IMR-90 (cell line): ENCODE measurements at regions not wholly inside any gene's neighbourhood (a gene's known extent, or its start where the extent isn't known, plus 50 kb on each side); places are given as distances from the start of the nearest gene placed in this dataset.

Experiments used
- ATAC-seq: fragments of 200-7000 bp; cut with Tn5 transposase; 2 replicates; pipeline ENCODE4 v1.9.1; 2020; ENCODE audit warnings: low read depth, mild to moderate bottlenecking, moderate library complexity
- BruUV-seq: library from RNA; stranded (reverse); fragments of 400-500 nt; replicated peaks from 2 replicates; lab custom pipeline; 2021; lab: Mats Ljungman, UMichigan
- CTCF ChIA-PET: fragments of 300-600 bp; formaldehyde crosslinking; extraction: SDS; loops from one replicate; lab custom pipeline; 2021; ENCODE audit warnings: antibody characterized with exemption; lab: Yijun Ruan, JAX
- POLR2A ChIA-PET: fragments of 300-600 bp; sonication (Branson Sonifier 250); formaldehyde crosslinking; loops from one replicate; lab custom pipeline; 2022; ENCODE audit warnings: antibody characterized with exemption; ENCODE audit not compliant: unreplicated experiment; lab: Charles Lee
- DNase-seq: peaks from one replicate; pipeline ENCODE4 v3.0.0; 2013
- H2AFZ ChIP-seq: replicated peaks from 2 replicates; pipeline ENCODE3; 2013; ENCODE audit warnings: low read length, mild to moderate bottlenecking; ENCODE audit not compliant: poor library complexity
- H2AK5ac ChIP-seq: 2 replicates; pipeline ENCODE4 v1.6.1; 2013; ENCODE audit warnings: low read depth, low read length, inconsistent platforms
- H2AK9ac ChIP-seq: replicated peaks from 2 replicates; pipeline ENCODE3; 2013; ENCODE audit warnings: mild to moderate bottlenecking, low read depth, low read length, moderate library complexity; ENCODE audit not compliant: poor library complexity
- H2BK120ac ChIP-seq: 2 replicates; pipeline ENCODE4 v1.6.1; 2013; ENCODE audit warnings: low read depth, low read length, inconsistent platforms
- H2BK15ac ChIP-seq: 3 replicates; pipeline ENCODE4 v1.6.1; 2013; ENCODE audit warnings: low read depth, low read length, inconsistent platforms
- H2BK20ac ChIP-seq: 2 replicates; pipeline ENCODE4 v1.6.1; 2013; ENCODE audit warnings: low read depth, mild to moderate bottlenecking, inconsistent platforms, low read length, moderate library complexity
- H2BK5ac ChIP-seq: 2 replicates; pipeline ENCODE4 v1.6.1; 2013; ENCODE audit warnings: mild to moderate bottlenecking, low read depth, low read length, inconsistent platforms; ENCODE audit not compliant: poor library complexity, severe bottlenecking
- H3K14ac ChIP-seq: replicated peaks from 2 replicates; pipeline ENCODE4 v1.6.1; 2013; ENCODE audit warnings: low read depth, low read length, inconsistent platforms
- H3K18ac ChIP-seq: 2 replicates; pipeline ENCODE4 v1.6.1; 2013; ENCODE audit warnings: low read depth, low read length, control low read depth
- H3K23ac ChIP-seq: 2 replicates; pipeline ENCODE4 v1.6.1; 2013; ENCODE audit warnings: low read depth, low read length, inconsistent platforms
- H3K27ac ChIP-seq: 2 replicates; pipeline ENCODE4 v1.5.1; 2013; ENCODE audit warnings: mild to moderate bottlenecking, control low read depth, low read length; ENCODE audit not compliant: insufficient read depth
- H3K27me3 ChIP-seq: 2 replicates; pipeline ENCODE4 v1.6.1; 2013; ENCODE audit warnings: low read length; ENCODE audit not compliant: control insufficient read depth, insufficient read depth
- H3K36me3 ChIP-seq: 2 replicates; pipeline ENCODE4 v1.6.1; 2013; ENCODE audit warnings: low read length, mixed read lengths; ENCODE audit not compliant: control insufficient read depth, insufficient read depth
- H3K4ac ChIP-seq: 2 replicates; pipeline ENCODE4 v1.6.1; 2013; ENCODE audit warnings: low read depth, low read length, inconsistent platforms
- H3K4me1 ChIP-seq: 2 replicates; pipeline ENCODE4 v1.6.1; 2013; ENCODE audit warnings: low read length, mixed read lengths; ENCODE audit not compliant: control insufficient read depth, insufficient read depth
- H3K4me2 ChIP-seq: 2 replicates; pipeline ENCODE4 v1.6.1; 2013; ENCODE audit warnings: low read depth, mild to moderate bottlenecking, control low read depth, low read length, moderate library complexity
- H3K4me3 ChIP-seq: 2 replicates; pipeline ENCODE4 v1.5.1; 2013; ENCODE audit warnings: low read depth, mild to moderate bottlenecking, control low read depth, low read length, moderate library complexity; ENCODE audit not compliant: insufficient read depth
- H3K56ac ChIP-seq: 2 replicates; pipeline ENCODE4 v1.6.1; 2013; ENCODE audit warnings: low read length, inconsistent platforms; ENCODE audit not compliant: insufficient read depth; ENCODE audit errors: extremely low read depth
- H3K79me1 ChIP-seq, 2 experiments: 2 replicates each; pipeline ENCODE4 v1.6.1; 2013; ENCODE audit warnings: low read length in 2 of 2, inconsistent platforms in 1 of 2, low read depth in 1 of 2
- H3K9ac ChIP-seq: 2 replicates; pipeline ENCODE4 v1.6.1; 2013; ENCODE audit warnings: low read depth, low read length, control low read depth
- H3K9me1 ChIP-seq: 2 replicates; pipeline ENCODE4 v1.6.1; 2013; ENCODE audit warnings: low read length, inconsistent platforms; ENCODE audit not compliant: insufficient read depth
- H3K9me3 ChIP-seq: 2 replicates; pipeline ENCODE4 v1.6.1; 2013; ENCODE audit warnings: low read length; ENCODE audit not compliant: control insufficient read depth, insufficient read depth
- H4K20me1 ChIP-seq: 2 replicates; pipeline ENCODE4 v1.6.1; 2013; ENCODE audit warnings: low read length, inconsistent platforms; ENCODE audit not compliant: insufficient read depth
- H4K5ac ChIP-seq: 2 replicates; pipeline ENCODE4 v1.6.1; 2013; ENCODE audit warnings: mild to moderate bottlenecking, low read depth, low read length, control low read depth
- H4K8ac ChIP-seq, 2 experiments: 2 replicates each; pipeline ENCODE4 v1.6.1; 2013; ENCODE audit warnings: low read depth in 2 of 2, low read length in 2 of 2, control low read depth in 1 of 2, inconsistent platforms in 1 of 2
- H4K91ac ChIP-seq: 2 replicates; pipeline ENCODE4 v1.6.1; 2013; ENCODE audit warnings: low read depth, low read length, inconsistent platforms; ENCODE audit not compliant: insufficient read depth
- BHLHE40 ChIP-seq: fragments of 150-350 bp; IDR thresholded peaks from 2 replicates; pipeline ENCODE4 v1.6.1; 2016; ENCODE audit warnings: mild to moderate bottlenecking, low read depth, low read length
- CEBPB ChIP-seq: IDR thresholded peaks from 2 replicates; pipeline ENCODE4 v1.6.1; 2012; ENCODE audit warnings: low read depth, low read length, improper control_type of control experiment
- MAFK ChIP-seq: IDR thresholded peaks from 2 replicates; pipeline ENCODE4 v1.6.1; 2012; ENCODE audit warnings: low read depth, low read length, improper control_type of control experiment
- MXI1 ChIP-seq: IDR thresholded peaks from 2 replicates; pipeline ENCODE4 v1.6.1; 2012; ENCODE audit warnings: low read depth, mild to moderate bottlenecking, low read length, moderate library complexity, borderline replicate concordance
- NFE2L2 ChIP-seq: fragments of 150-350 bp; IDR thresholded peaks from 2 replicates; pipeline ENCODE4 v1.6.1; 2016; ENCODE audit warnings: low read depth, mild to moderate bottlenecking, low read length
- RAD21 ChIP-seq: IDR thresholded peaks from 2 replicates; pipeline ENCODE4 v1.6.1; 2012; ENCODE audit warnings: low read length, improper control_type of control experiment
- RFX5 ChIP-seq: IDR thresholded peaks from 2 replicates; pipeline ENCODE4 v1.8.0; 2012; ENCODE audit warnings: low read depth, mild to moderate bottlenecking, low read length, moderate library complexity
- SMC3 ChIP-seq: fragments of 150-350 bp; IDR thresholded peaks from 2 replicates; pipeline ENCODE4 v1.6.1; 2016; ENCODE audit warnings: low read depth, mild to moderate bottlenecking, antibody characterized with exemption, low read length, moderate library complexity
- WGBS, 2 experiments: methylation state at CpG; one replicate each; pipeline versions ENCODE4 v1.1.5 to v1.1.7; 2013; ENCODE audit warnings: missing lambda C conversion rate in 2 of 2; ENCODE audit not compliant: insufficient read length in 1 of 2; ENCODE audit errors: extremely low coverage in 2 of 2; 5-methylcytosine and 5-hydroxymethylcytosine counted together
- dilution Hi-C: fragments of 300-500 bp; cut with HindIII; formaldehyde crosslinking; loops from one replicate; pipeline ENCODE4 v1.14.3; 2018; ENCODE audit warnings: low sequenced_read_pairs; ENCODE audit not compliant: unreplicated experiment
- in situ Hi-C: fragments of 300-500 bp; cut with MboI; formaldehyde crosslinking; loops from 3 replicates; pipeline ENCODE4 v1.14.3; 2019; ENCODE audit warnings: low sequenced_read_pairs, inconsistent platforms, mixed read lengths
- intact Hi-C: fragments of 100-400 bp; cut with micrococcal nuclease; formaldehyde crosslinking; loops from 2 replicates; pipeline ENCODE4 v1.10.0; 2022
- TF ChIP-seq, protein P1 (sequence below): fragments of 150-350 bp; IDR thresholded peaks from 2 replicates; pipeline ENCODE4 v1.6.1; 2016; ENCODE audit warnings: low read depth, mild to moderate bottlenecking, low read length, moderate library complexity, borderline replicate concordance
- TF ChIP-seq, protein P2 (sequence below): conservative IDR thresholded peaks from 2 replicates; pipeline ENCODE4 v1.5.1; 2012; ENCODE audit warnings: mild to moderate bottlenecking, low read depth, low read length, improper control_type of control experiment

GRCh38 chr2:39521876-39522517 lies 84.9 kb upstream of the MAP4K3 start:
- Histone ChIP-seq H3K4me2 (no peak overlapping the region), H2AK5ac (peak overlapping the region; percentile 10; the same call in 1 of the 2 replicates), H2AFZ (no peak overlapping the region), H3K4ac (no peak overlapping the region), H3K23ac (no peak overlapping the region), H3K79me1 (0 out of 4 replicates have a peak, but pooled peaks cover 0 to 8% of the 10 kb centered on the region in 2 experiments), H2BK120ac (no peak overlapping the region), H3K4me1 (peaks cover 26% of the 10 kb centered on the region), H3K9ac (no peak overlapping the region), H3K9me3 (peaks cover 6% of the 10 kb centered on the region), H4K20me1 (no peaks in the 10 kb centered on the region), H4K8ac (no peak overlapping the region), H3K27ac (no peak overlapping the region), H2BK5ac (no peak overlapping the region), H4K5ac (no peak overlapping the region), H2BK20ac (peak overlapping the region; percentile 52; the same call in 1 of the 2 replicates), H3K14ac (no peak overlapping the region), H3K36me3 (peaks cover 3% of the 10 kb centered on the region; the same call in 1 of the 2 replicates), H4K91ac (no peak overlapping the region), H3K18ac (no peak overlapping the region), H3K4me3 (no peak overlapping the region), H3K27me3 (no peaks in the 10 kb centered on the region), H3K56ac (no peak overlapping the region), H3K9me1 (peaks cover 19% of the 10 kb centered on the region), H2AK9ac (no peak overlapping the region), H2BK15ac (no peak overlapping the region)
- no peak for TF ChIP-seq RAD21
- no peak for TF ChIP-seq BHLHE40
- no peak for TF ChIP-seq CEBPB
- TF ChIP-seq, protein P1, sequence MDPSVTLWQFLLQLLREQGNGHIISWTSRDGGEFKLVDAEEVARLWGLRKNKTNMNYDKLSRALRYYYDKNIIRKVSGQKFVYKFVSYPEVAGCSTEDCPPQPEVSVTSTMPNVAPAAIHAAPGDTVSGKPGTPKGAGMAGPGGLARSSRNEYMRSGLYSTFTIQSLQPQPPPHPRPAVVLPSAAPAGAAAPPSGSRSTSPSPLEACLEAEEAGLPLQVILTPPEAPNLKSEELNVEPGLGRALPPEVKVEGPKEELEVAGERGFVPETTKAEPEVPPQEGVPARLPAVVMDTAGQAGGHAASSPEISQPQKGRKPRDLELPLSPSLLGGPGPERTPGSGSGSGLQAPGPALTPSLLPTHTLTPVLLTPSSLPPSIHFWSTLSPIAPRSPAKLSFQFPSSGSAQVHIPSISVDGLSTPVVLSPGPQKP: no peak
- no peak for TF ChIP-seq MAFK
- TF ChIP-seq, protein P2, sequence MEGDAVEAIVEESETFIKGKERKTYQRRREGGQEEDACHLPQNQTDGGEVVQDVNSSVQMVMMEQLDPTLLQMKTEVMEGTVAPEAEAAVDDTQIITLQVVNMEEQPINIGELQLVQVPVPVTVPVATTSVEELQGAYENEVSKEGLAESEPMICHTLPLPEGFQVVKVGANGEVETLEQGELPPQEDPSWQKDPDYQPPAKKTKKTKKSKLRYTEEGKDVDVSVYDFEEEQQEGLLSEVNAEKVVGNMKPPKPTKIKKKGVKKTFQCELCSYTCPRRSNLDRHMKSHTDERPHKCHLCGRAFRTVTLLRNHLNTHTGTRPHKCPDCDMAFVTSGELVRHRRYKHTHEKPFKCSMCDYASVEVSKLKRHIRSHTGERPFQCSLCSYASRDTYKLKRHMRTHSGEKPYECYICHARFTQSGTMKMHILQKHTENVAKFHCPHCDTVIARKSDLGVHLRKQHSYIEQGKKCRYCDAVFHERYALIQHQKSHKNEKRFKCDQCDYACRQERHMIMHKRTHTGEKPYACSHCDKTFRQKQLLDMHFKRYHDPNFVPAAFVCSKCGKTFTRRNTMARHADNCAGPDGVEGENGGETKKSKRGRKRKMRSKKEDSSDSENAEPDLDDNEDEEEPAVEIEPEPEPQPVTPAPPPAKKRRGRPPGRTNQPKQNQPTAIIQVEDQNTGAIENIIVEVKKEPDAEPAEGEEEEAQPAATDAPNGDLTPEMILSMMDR: no peak
- no peak for TF ChIP-seq NFE2L2
- TF ChIP-seq RFX5: no peak
- no peak for TF ChIP-seq SMC3
- TF ChIP-seq MXI1: no peak
- DNase-seq: no peak
- intact Hi-C loops: no loop called here
- in situ Hi-C loops: no loop called here
- BruUV-seq: no TSS peak
- dilution Hi-C loops: no loop called here
- POLR2A ChIA-PET: no interaction called here
- CTCF ChIA-PET: no interaction called here
- 100% methylated on average over 1 of the region's 4 CpGs; no CpG with 5 or more reads in 1 of the 2 experiments for WGBS, 2 experiments
- no peak for ATAC-seq
